HepG2 (cell line): ENCODE measurements at regions not wholly inside any gene's neighbourhood (a gene's known extent, or its start where the extent isn't known, plus 50 kb on each side); places are given as distances from the start of the nearest gene placed in this dataset.

Experiments used
- ATAC-seq: fragments of 200-7000 bp; cut with Tn5 transposase; 3 replicates; pipeline ENCODE4 v1.9.1; 2020; ENCODE audit warnings: mild to moderate bottlenecking, moderate library complexity
- BruUV-seq: library from RNA; stranded (reverse); fragments of 400-500 nt; replicated peaks from 2 replicates; lab custom pipeline; 2021; lab: Mats Ljungman, UMichigan
- CTCF ChIA-PET: fragments of 300-600 bp; formaldehyde crosslinking; extraction: SDS; loops from one replicate; lab custom pipeline; 2021; ENCODE audit warnings: low total read pairs, inconsistent platforms, low intra/inter-chr PET ratio; lab: Yijun Ruan, JAX
- POLR2A ChIA-PET: fragments of 350-600 bp; sonication (Branson Sonifier 250); formaldehyde crosslinking; loops from one replicate; lab custom pipeline; 2020; ENCODE audit warnings: antibody characterized with exemption, inconsistent platforms; lab: Yijun Ruan, JAX
- DNase-seq: peaks from one replicate; pipeline ENCODE4 v3.0.0-alpha.2; 2015; ENCODE audit warnings: low spot score
- FAIRE-seq: peaks from 3 replicates; lab custom pipeline; 2011; peaks lifted over from hg19 to GRCh38; lab: Jason Lieb, UNC
- H2AFZ ChIP-seq: one replicate; pipeline ENCODE4 v1.6.1; 2011; ENCODE audit warnings: low read length, inconsistent platforms
- H3K27ac ChIP-seq: fragments of 300-600 bp; 3 replicates; pipeline ENCODE4 v1.8.0; 2011; ENCODE audit warnings: mixed run types, mild to moderate bottlenecking, mixed read lengths, low read length, inconsistent platforms; ENCODE audit not compliant: insufficient read depth; ENCODE audit errors: extremely low read length
- H3K27me3 ChIP-seq, 2 experiments: fragments of 200-600 bp in 1 of 2; 2 replicates in 1 of 2; 3 replicates in 1 of 2; pipeline versions ENCODE4 v1.6.0 to v1.8.0; 2011; ENCODE audit warnings: low read length in 2 of 2, mild to moderate bottlenecking in 2 of 2, moderate library complexity in 2 of 2, inconsistent platforms in 1 of 2; ENCODE audit not compliant: insufficient read depth in 2 of 2, control insufficient read depth in 1 of 2
- H3K36me3 ChIP-seq, 2 experiments: fragments of 200-600 bp in 1 of 2; replicated peaks in 1 of 2; 2 replicates in 1 of 2; 3 replicates in 1 of 2; pipeline versions ENCODE4 v1.5.1 to v1.8.0; 2011; ENCODE audit warnings: low read length in 2 of 2, inconsistent platforms in 1 of 2; ENCODE audit not compliant: insufficient read depth in 2 of 2, control insufficient read depth in 1 of 2
- H3K4me1 ChIP-seq: 2 replicates; pipeline ENCODE4 v1.5.1; 2012; ENCODE audit warnings: low read length, inconsistent platforms; ENCODE audit not compliant: insufficient read depth
- H3K4me2 ChIP-seq: 2 replicates; pipeline ENCODE4 v1.6.0; 2011; ENCODE audit warnings: low read depth, low read length, inconsistent platforms
- H3K4me3 ChIP-seq, 3 experiments: fragments of 200-600 bp in 1 of 3; sonication (generic), shearing (Covaris generic) in 1 of 3; replicated peaks in 1 of 3; 2 replicates each; pipeline ENCODE4 v1.5.1; 2011 to 2016; ENCODE audit warnings: low read length in 3 of 3, inconsistent platforms in 2 of 3, low read depth in 2 of 3, mild to moderate bottlenecking in 2 of 3, control low read depth in 1 of 3, mixed read lengths in 1 of 3; ENCODE audit not compliant: insufficient read depth in 1 of 3
- H3K79me2 ChIP-seq: one replicate; pipeline ENCODE4 v1.6.1; 2011; ENCODE audit warnings: low read length, inconsistent platforms; ENCODE audit not compliant: insufficient read depth
- H3K9ac ChIP-seq: 2 replicates; pipeline ENCODE4 v1.6.0; 2011; ENCODE audit warnings: mild to moderate bottlenecking, low read depth, low read length, inconsistent platforms; ENCODE audit not compliant: insufficient read depth
- H3K9me3 ChIP-seq: 2 replicates; pipeline ENCODE4 v1.5.1; 2012; ENCODE audit warnings: mild to moderate bottlenecking, low read length
- H4K20me1 ChIP-seq: 2 replicates; pipeline ENCODE4 v1.6.0; 2011; ENCODE audit warnings: inconsistent platforms, mild to moderate bottlenecking, low read length, moderate library complexity; ENCODE audit not compliant: insufficient read depth
- ARNT2 ChIP-seq: sonication (generic); formaldehyde crosslinking; IDR thresholded peaks from 2 replicates; pipeline ENCODE4 v1.8.0; 2022; ENCODE audit warnings: mild to moderate bottlenecking, low read depth, missing genetic modification reagents, moderate library complexity
- CBX2 ChIP-seq, 2 experiments: fragments of 200-600 bp in 1 of 2; sonication (generic); formaldehyde crosslinking in 1 of 2; IDR thresholded peaks; 2 replicates each; pipeline versions ENCODE4 v1.7.0 to v1.8.1; 2018 to 2022; ENCODE audit warnings: low read depth in 2 of 2, low read length in 1 of 2, mild to moderate bottlenecking in 1 of 2, missing genetic modification reagents in 1 of 2
- CENPT ChIP-seq: sonication (generic); formaldehyde crosslinking; IDR thresholded peaks from 2 replicates; pipeline ENCODE4 v1.8.0; 2022; ENCODE audit warnings: low read depth, mild to moderate bottlenecking, moderate library complexity, missing genetic modification reagents
- MZF1 ChIP-seq: sonication (generic); formaldehyde crosslinking; IDR thresholded peaks from 2 replicates; pipeline ENCODE4 v1.8.1; 2023; ENCODE audit warnings: mild to moderate bottlenecking, missing genetic modification reagents, borderline replicate concordance
- NR2C2 ChIP-seq: sonication (generic); formaldehyde crosslinking; IDR thresholded peaks from 2 replicates; pipeline ENCODE4 v1.4.0; 2020; ENCODE audit warnings: missing genetic modification reagents, mild to moderate bottlenecking, moderate library complexity, borderline replicate concordance
- PTBP1 ChIP-seq: fragments of 200-400 bp; formaldehyde crosslinking; IDR thresholded peaks from 2 replicates; pipeline ENCODE4 v1.6.1; 2018; ENCODE audit warnings: low read length, low read depth; ENCODE audit not compliant: poor library complexity, severe bottlenecking
- SP2 ChIP-seq: sonication (generic); formaldehyde crosslinking; IDR thresholded peaks from 2 replicates; pipeline ENCODE4 v1.5.1; 2020; ENCODE audit warnings: mild to moderate bottlenecking, missing genetic modification reagents
- TBP ChIP-seq: sonication (generic); formaldehyde crosslinking; IDR thresholded peaks from 2 replicates; pipeline ENCODE4 v1.5.0; 2020; ENCODE audit warnings: missing genetic modification reagents
- ZBTB21 ChIP-seq: sonication (generic); formaldehyde crosslinking; IDR thresholded peaks from 2 replicates; pipeline ENCODE4 v1.4.0; 2020; ENCODE audit warnings: missing genetic modification reagents
- ZKSCAN1 ChIP-seq: fragments of 150-350 bp; IDR thresholded peaks from 2 replicates; pipeline ENCODE4 v1.6.1; 2014; ENCODE audit warnings: low read length
- ZNF737 ChIP-seq: sonication (generic); formaldehyde crosslinking; IDR thresholded peaks from 2 replicates; pipeline ENCODE4 v1.5.0; 2020; ENCODE audit warnings: missing genetic modification reagents, mild to moderate bottlenecking, borderline replicate concordance
- WGBS: methylation state at CpG from one replicate; pipeline ENCODE4 v1.1.6; 2017; ENCODE audit warnings: low lambda C conversion rate; 5-methylcytosine and 5-hydroxymethylcytosine counted together
- in situ Hi-C: cut with HindIII; loops from 2 replicates; pipeline ENCODE4 v1.10.0; 2017; ENCODE audit warnings: low pct_unique_long_range_greater_than_20kb; ENCODE audit not compliant: extremely low pct_ligation_motif_present
- intact Hi-C: fragments of 100-400 bp; cut with micrococcal nuclease; formaldehyde crosslinking; loops from one replicate; pipeline ENCODE4 v1.10.0; 2022; ENCODE audit not compliant: unreplicated experiment
- TF ChIP-seq, protein P1 (sequence below): sonication (generic); formaldehyde crosslinking; IDR thresholded peaks from 2 replicates; pipeline ENCODE4 v1.8.0; 2022; ENCODE audit warnings: missing genetic modification reagents, mild to moderate bottlenecking, moderate library complexity, borderline replicate concordance
- TF ChIP-seq, protein P2 (sequence below): IDR thresholded peaks from 2 replicates; pipeline ENCODE4 v1.6.1; 2018; ENCODE audit warnings: missing genetic modification reagents, mild to moderate bottlenecking, missing compliant biosample characterization
- TF ChIP-seq, protein P3 (sequence below): sonication (generic); formaldehyde crosslinking; IDR thresholded peaks from 2 replicates; pipeline ENCODE4 v1.8.0; 2022; ENCODE audit warnings: mild to moderate bottlenecking, missing genetic modification reagents, borderline replicate concordance

DNA sequence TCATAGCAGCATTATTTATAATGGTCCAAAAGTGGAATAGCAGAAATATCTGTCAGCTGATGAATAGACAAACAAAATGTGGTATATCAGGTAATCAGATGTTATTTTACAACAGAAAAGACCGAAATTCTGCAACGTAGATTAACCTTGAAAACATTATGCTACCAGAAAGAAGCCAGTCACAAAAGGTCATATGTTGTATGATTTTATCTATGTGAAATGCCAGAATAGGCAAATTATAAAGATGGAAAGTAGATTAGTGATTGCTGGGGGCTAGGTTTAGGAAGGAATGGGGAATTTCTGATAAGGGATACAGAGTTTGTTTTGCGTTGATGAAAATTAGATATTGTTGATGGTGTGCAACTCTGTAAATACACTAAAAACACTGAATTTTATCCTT lies 165.0 kb upstream of the STMND1 start:
- intact Hi-C loops (no loop called here), in situ Hi-C loops (no loop called here)
- ChIA-PET POLR2A (no interaction called here), CTCF (no interaction called here)
- no peak for FAIRE-seq
- no TSS peak for BruUV-seq
- no peak overlapping the region for H2AFZ ChIP-seq
- no peaks in the 10 kb centered on the region for H3K9me3 ChIP-seq
- no peak for ATAC-seq
- WGBS = 10% methylated on average over 3 of the region's 3 CpGs
- H3K27me3 ChIP-seq = peaks cover 0 to 10% of the 10 kb centered on the region in 2 experiments; a peak in 2 of 5 replicates
- no peak overlapping the region for H3K27ac ChIP-seq
- no peak for TF ChIP-seq PTBP1
- TF ChIP-seq, all 625 proteins: peak for 0
- no peak overlapping the region for H3K4me3 ChIP-seq
- H3K4me1 ChIP-seq = no peaks in the 10 kb centered on the region
- H3K4me2 ChIP-seq = no peak overlapping the region
- no peaks in the 10 kb centered on the region for H3K36me3 ChIP-seq
- H3K9ac ChIP-seq = no peak overlapping the region
- no peaks in the 10 kb centered on the region for H3K79me2 ChIP-seq
- DNase-seq = no peak
- no peaks in the 10 kb centered on the region for H4K20me1 ChIP-seq

DNA sequence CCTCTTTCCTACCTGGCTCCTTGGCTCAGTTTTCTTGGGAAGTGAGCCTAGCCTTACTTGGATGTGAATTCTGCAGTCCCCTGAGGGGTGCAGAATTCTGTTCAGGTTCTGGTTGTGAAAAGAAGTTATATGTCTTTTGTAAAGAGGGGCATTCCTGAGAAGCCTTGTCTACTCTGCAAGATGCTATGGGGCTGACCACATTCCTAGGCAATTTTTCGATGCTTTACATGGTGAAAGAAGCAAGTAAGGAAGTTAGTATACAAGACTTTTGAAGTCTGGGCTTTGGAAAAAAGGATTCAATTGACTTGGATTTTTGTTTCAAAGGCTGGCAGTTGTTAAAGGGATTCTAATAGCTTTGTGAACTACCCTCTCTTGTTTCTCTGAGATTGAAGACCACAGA lies 167.9 kb upstream of the STMND1 start:
- 0% methylated on average over 1 of the region's 1 CpG for WGBS
- no peaks in the 10 kb centered on the region for H4K20me1 ChIP-seq
- in situ Hi-C loops = no loop called here
- no peaks in the 10 kb centered on the region for H3K79me2 ChIP-seq
- no peak overlapping the region for H3K4me3 ChIP-seq
- H3K27ac ChIP-seq = no peak overlapping the region
- BruUV-seq = no TSS peak
- H3K36me3 ChIP-seq = no peaks in the 10 kb centered on the region
- H2AFZ ChIP-seq = no peak overlapping the region
- no peak overlapping the region for H3K4me2 ChIP-seq
- intact Hi-C loops = no loop called here
- no peak overlapping the region for H3K9ac ChIP-seq
- no peak for ATAC-seq
- ChIA-PET CTCF (no interaction called here), POLR2A (no interaction called here)
- no peak for FAIRE-seq
- no peaks in the 10 kb centered on the region; a peak in 1 of 5 replicates for H3K27me3 ChIP-seq
- no peaks in the 10 kb centered on the region for H3K9me3 ChIP-seq
- H3K4me1 ChIP-seq = no peaks in the 10 kb centered on the region
- no peak for DNase-seq
- TF ChIP-seq ZNF737 (CRISPR knock-in tag) (no peak), ZBTB21 (CRISPR knock-in tag) (no peak), MZF1 (CRISPR knock-in tag) (no peak), SP2 (no peak), CENPT (no peak), TBP (CRISPR knock-in tag) (no peak), ARNT2 (no peak), CBX2 (IDR thresholded peaks at IDR 0.05; ENCODE audit: low read depth, low read length) (no peak), CBX2 (CRISPR knock-in tag; IDR thresholded peaks at IDR 0.05; ENCODE audit: low read depth) (no peak), NR2C2 (CRISPR knock-in tag) (no peak), ZKSCAN1 (no peak)
- TF ChIP-seq, protein P1, sequence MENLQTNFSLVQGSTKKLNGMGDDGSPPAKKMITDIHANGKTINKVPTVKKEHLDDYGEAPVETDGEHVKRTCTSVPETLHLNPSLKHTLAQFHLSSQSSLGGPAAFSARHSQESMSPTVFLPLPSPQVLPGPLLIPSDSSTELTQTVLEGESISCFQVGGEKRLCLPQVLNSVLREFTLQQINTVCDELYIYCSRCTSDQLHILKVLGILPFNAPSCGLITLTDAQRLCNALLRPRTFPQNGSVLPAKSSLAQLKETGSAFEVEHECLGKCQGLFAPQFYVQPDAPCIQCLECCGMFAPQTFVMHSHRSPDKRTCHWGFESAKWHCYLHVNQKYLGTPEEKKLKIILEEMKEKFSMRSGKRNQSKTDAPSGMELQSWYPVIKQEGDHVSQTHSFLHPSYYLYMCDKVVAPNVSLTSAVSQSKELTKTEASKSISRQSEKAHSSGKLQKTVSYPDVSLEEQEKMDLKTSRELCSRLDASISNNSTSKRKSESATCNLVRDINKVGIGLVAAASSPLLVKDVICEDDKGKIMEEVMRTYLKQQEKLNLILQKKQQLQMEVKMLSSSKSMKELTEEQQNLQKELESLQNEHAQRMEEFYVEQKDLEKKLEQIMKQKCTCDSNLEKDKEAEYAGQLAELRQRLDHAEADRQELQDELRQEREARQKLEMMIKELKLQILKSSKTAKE (CRISPR knock-in tag) = no peak
- TF ChIP-seq, protein P2, sequence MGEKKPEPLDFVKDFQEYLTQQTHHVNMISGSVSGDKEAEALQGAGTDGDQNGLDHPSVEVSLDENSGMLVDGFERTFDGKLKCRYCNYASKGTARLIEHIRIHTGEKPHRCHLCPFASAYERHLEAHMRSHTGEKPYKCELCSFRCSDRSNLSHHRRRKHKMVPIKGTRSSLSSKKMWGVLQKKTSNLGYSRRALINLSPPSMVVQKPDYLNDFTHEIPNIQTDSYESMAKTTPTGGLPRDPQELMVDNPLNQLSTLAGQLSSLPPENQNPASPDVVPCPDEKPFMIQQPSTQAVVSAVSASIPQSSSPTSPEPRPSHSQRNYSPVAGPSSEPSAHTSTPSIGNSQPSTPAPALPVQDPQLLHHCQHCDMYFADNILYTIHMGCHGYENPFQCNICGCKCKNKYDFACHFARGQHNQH (CRISPR knock-in tag) = no peak
- TF ChIP-seq, protein P3, sequence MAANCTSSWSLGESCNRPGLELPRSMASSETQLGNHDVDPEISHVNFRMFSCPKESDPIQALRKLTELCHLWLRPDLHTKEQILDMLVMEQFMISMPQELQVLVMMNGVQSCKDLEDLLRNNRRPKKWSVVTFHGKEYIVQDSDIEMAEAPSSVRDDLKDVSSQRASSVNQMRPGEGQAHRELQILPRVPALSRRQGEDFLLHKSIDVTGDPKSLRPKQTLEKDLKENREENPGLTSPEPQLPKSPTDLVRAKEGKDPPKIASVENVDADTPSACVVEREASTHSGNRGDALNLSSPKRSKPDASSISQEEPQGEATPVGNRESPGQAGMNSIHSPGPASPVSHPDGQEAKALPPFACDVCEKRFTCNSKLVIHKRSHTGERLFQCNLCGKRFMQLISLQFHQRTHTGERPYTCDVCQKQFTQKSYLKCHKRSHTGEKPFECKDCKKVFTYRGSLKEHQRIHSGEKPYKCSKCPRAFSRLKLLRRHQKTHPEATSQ (CRISPR knock-in tag) = no peak
